SK-N-SH (cell line): ENCODE measurements at regions not wholly inside any gene's neighbourhood (a gene's known extent, or its start where the extent isn't known, plus 50 kb on each side); places are given as distances from the start of the nearest gene placed in this dataset.

Experiments used
- CHD2 ChIP-seq: fragments of 150-350 bp; IDR thresholded peaks from 2 replicates; pipeline ENCODE4 v1.6.1; 2018; ENCODE audit warnings: low read length; ENCODE audit not compliant: partially characterized antibody
- ELF1 ChIP-seq: IDR thresholded peaks from 2 replicates; pipeline ENCODE4 v1.4.0; 2012
- EP300 ChIP-seq, 2 experiments: IDR thresholded peaks; 2 replicates each; pipeline versions ENCODE4 v1.4.0 to v1.6.1; 2012; ENCODE audit warnings: borderline replicate concordance in 1 of 2, low read depth in 1 of 2, low read length in 1 of 2
- FOXM1 ChIP-seq: IDR thresholded peaks from 2 replicates; pipeline ENCODE4 v1.4.0; 2012; ENCODE audit warnings: low read depth, mild to moderate bottlenecking
- NFIC ChIP-seq: IDR thresholded peaks from 2 replicates; pipeline ENCODE4 v1.4.0; 2012; ENCODE audit warnings: borderline replicate concordance
- POLR2AphosphoS5 ChIP-seq: IDR thresholded peaks from 2 replicates; pipeline ENCODE4 v1.6.1; 2012; ENCODE audit warnings: low read depth, low read length
- RAD21 ChIP-seq: IDR thresholded peaks from 2 replicates; pipeline ENCODE4 v1.6.1; 2012; ENCODE audit warnings: mild to moderate bottlenecking, low read length
- SMC3 ChIP-seq: IDR thresholded peaks from 2 replicates; pipeline ENCODE4 v1.6.1; 2012; ENCODE audit warnings: low read depth, low read length, improper control_type of control experiment
- TF ChIP-seq, protein P1 (sequence below): fragments of 200-600 bp; sonication (generic); IDR thresholded peaks from 2 replicates; pipeline ENCODE4 v1.6.1; 2017; ENCODE audit warnings: antibody characterized with exemption, mild to moderate bottlenecking, moderate library complexity
- TF ChIP-seq, protein P2 (sequence below): IDR thresholded peaks from 2 replicates; pipeline ENCODE4 v1.4.0; 2012; ENCODE audit warnings: low read depth
- TF ChIP-seq, protein P3 (sequence below): fragments of 150-350 bp; IDR thresholded peaks from 2 replicates; pipeline ENCODE4 v1.6.1; 2016; ENCODE audit warnings: mild to moderate bottlenecking, low read depth, low read length

DNA sequence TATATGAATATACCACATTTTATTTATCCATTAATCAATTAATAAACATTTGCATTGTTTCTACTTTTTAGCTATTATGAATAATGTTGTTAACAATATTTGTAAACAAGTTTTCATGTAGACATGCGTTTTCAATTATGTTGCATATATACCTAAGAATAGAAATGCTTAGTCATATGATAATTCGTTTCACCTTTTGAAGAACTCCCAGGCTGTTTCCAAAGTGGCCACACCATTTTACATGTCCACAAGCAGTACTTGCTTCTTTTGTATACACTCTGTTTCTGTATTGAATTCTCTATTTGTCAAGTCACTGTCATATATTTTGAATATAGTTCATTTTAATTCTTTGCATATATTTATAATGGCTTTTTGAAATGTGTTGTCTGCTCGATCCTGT is 206.9 kb upstream of the ZBTB20 start:
- TF ChIP-seq, protein P1, sequence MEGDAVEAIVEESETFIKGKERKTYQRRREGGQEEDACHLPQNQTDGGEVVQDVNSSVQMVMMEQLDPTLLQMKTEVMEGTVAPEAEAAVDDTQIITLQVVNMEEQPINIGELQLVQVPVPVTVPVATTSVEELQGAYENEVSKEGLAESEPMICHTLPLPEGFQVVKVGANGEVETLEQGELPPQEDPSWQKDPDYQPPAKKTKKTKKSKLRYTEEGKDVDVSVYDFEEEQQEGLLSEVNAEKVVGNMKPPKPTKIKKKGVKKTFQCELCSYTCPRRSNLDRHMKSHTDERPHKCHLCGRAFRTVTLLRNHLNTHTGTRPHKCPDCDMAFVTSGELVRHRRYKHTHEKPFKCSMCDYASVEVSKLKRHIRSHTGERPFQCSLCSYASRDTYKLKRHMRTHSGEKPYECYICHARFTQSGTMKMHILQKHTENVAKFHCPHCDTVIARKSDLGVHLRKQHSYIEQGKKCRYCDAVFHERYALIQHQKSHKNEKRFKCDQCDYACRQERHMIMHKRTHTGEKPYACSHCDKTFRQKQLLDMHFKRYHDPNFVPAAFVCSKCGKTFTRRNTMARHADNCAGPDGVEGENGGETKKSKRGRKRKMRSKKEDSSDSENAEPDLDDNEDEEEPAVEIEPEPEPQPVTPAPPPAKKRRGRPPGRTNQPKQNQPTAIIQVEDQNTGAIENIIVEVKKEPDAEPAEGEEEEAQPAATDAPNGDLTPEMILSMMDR: no peak
- TF ChIP-seq RAD21 (no peak), EP300 (IDR thresholded peaks at IDR 0.05; ENCODE audit: borderline replicate concordance in 1 of 2, low read depth in 1 of 2, low read length in 1 of 2) (no peak), SMC3 (no peak), FOXM1 (no peak), ELF1 (no peak), NFIC (no peak), POLR2AphosphoS5 (no peak), CHD2 (no peak)
- TF ChIP-seq, protein P2, sequence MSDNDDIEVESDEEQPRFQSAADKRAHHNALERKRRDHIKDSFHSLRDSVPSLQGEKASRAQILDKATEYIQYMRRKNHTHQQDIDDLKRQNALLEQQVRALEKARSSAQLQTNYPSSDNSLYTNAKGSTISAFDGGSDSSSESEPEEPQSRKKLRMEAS: no peak
- TF ChIP-seq, protein P3, sequence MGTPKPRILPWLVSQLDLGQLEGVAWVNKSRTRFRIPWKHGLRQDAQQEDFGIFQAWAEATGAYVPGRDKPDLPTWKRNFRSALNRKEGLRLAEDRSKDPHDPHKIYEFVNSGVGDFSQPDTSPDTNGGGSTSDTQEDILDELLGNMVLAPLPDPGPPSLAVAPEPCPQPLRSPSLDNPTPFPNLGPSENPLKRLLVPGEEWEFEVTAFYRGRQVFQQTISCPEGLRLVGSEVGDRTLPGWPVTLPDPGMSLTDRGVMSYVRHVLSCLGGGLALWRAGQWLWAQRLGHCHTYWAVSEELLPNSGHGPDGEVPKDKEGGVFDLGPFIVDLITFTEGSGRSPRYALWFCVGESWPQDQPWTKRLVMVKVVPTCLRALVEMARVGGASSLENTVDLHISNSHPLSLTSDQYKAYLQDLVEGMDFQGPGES: no peak
